ENCODE measurements at regions not wholly inside any gene's neighbourhood (a gene's known extent, or its start where the extent isn't known, plus 50 kb on each side); places are given as distances from the start of the nearest gene placed in this dataset.

DNA sequence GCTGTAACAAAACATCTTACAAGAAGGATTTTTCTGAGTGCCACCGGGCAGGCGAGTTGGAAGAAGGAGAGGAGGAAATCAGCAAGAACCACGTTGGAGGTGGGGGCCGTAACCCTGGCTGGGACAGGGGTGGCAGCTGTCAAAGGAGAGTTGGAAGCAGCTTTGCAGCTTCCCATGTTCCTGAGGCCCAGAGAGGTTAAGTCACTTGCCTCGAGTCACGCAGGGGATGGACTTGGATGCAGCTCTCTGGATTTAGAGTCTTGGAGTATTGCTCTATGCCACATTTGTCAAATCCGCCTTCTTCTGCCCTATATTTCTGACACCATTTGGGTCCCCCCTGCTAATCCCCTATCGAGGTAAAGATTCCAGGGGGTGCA lies 83.0 kb upstream of the CIBAR2 start:
- Mint-ChIP-seq H3K27me3 (no peaks in the 10 kb centered on the region), H3K4me3 (peak overlapping the region in 1 of 4 donors; percentile 51), H3K4me1 (no peaks in the 10 kb centered on the region), H3K36me3 (no peaks in the 10 kb centered on the region), H3K9me3 (no peaks in the 10 kb centered on the region), H3K27ac (no peak overlapping the region)
- H3K4me1 ChIP-seq (ENCODE audit: control insufficient read depth, insufficient read depth, low read length, poor library complexity, severe bottlenecking) = no peaks in the 10 kb centered on the region
- no peak for ATAC-seq (ENCODE audit: low read depth in 2 of 2)
- H3K27ac ChIP-seq (ENCODE audit: insufficient read depth, low read length, poor library complexity, severe bottlenecking) = no peak overlapping the region
- no peak for DNase-seq
- H3K27me3 ChIP-seq (ENCODE audit: control insufficient read depth, insufficient read depth, low read length) = no peaks in the 10 kb centered on the region
- H3K36me3 ChIP-seq (ENCODE audit: control insufficient read depth, insufficient read depth, low read length) = no peaks in the 10 kb centered on the region
- no peak overlapping the region for H3K4me3 ChIP-seq (ENCODE audit: low read depth, low read length)
- H3K9me3 ChIP-seq (ENCODE audit: control insufficient read depth in 2 of 2, low read length in 2 of 2) = peaks cover 0 to 1% of the 10 kb centered on the region in 2 experiments

DNA sequence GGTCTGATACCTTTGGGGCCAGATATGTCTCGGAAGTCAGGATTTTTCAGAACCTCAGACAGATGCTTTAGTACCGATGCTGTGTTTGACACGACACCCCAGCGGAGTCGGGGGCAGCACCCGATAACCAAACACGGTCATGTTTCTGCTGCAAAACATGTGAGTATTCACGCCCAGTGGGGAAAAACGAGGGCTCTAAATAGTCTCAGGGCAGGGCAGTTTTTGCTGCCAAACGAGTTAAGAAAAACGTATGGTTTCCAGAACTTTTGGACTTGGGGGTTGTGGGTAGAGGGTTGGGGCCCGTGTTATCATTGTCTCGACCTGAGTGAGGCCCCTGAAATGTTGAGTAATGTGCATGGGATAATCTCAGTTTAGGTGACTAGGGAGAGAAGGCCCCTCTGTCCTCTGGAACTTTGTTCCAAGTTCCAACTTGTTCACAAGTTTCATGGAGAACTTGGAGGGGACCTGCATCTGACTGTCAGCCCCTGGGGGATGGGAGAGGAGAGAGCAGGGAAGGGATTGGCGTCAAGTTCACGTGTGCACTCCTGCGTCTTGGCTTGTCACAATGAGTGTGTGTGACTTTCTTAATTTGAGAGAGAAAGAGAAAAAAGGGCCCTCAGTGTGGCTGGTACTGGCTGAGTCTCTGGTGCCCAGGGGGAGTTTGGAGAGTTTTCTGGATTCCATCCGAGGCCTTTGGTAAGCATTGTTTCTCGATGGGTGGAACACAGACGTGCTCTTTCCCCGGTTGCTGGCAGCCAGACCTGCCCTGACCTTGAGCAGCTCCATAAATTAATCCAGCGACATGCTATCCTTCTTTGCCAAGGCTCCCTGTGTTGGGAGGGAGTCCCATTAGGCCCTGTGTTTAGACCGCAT lies 83.9 kb upstream of the CIBAR2 start:
- DNase-seq = no peak
- Histone ChIP-seq H3K4me3 (ENCODE audit: low read depth, low read length) (no peak overlapping the region), H3K36me3 (ENCODE audit: control insufficient read depth, insufficient read depth, low read length) (no peaks in the 10 kb centered on the region), H3K27ac (ENCODE audit: insufficient read depth, low read length, poor library complexity, severe bottlenecking) (no peak overlapping the region), H3K9me3 (ENCODE audit: control insufficient read depth in 2 of 2, low read length in 2 of 2) (no peaks in the 10 kb centered on the region), H3K4me1 (ENCODE audit: control insufficient read depth, insufficient read depth, low read length, poor library complexity, severe bottlenecking) (no peaks in the 10 kb centered on the region), H3K27me3 (ENCODE audit: control insufficient read depth, insufficient read depth, low read length) (no peaks in the 10 kb centered on the region)
- Mint-ChIP-seq H3K9me3 (no peaks in the 10 kb centered on the region), H3K4me1 (no peaks in the 10 kb centered on the region), H3K27ac (no peak overlapping the region), H3K27me3 (no peaks in the 10 kb centered on the region), H3K36me3 (no peaks in the 10 kb centered on the region), H3K4me3 (no peak overlapping the region)
- ATAC-seq (ENCODE audit: low read depth in 2 of 2) = no peak

DNA sequence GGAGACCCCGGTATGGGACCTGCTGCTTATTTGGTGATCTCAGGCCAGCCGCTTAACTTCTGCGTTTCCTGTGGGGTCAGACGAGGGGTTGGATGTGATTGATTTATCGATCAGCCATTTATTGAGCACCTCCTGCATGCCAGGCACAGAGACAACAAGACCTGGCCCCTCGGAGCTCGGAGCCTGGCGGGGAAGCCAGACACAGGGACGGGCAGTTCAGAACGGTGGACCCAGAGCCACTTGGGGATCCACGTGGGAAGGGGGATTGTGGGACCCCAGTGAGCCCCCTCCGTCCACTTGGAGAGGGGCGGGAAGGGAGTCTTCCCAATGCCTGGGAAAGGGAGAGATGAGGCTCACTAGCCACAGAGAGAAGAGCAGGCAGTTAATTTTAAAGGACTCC lies 84.7 kb upstream of the CIBAR2 start:
- no peak for DNase-seq
- H3K36me3 Mint-ChIP-seq = no peaks in the 10 kb centered on the region
- H3K27ac Mint-ChIP-seq = no peak overlapping the region
- Histone ChIP-seq H3K4me3 (ENCODE audit: low read depth, low read length) (no peak overlapping the region), H3K9me3 (ENCODE audit: control insufficient read depth in 2 of 2, low read length in 2 of 2) (no peaks in the 10 kb centered on the region), H3K36me3 (ENCODE audit: control insufficient read depth, insufficient read depth, low read length) (no peaks in the 10 kb centered on the region), H3K4me1 (ENCODE audit: control insufficient read depth, insufficient read depth, low read length, poor library complexity, severe bottlenecking) (no peaks in the 10 kb centered on the region), H3K27ac (ENCODE audit: insufficient read depth, low read length, poor library complexity, severe bottlenecking) (no peak overlapping the region), H3K27me3 (ENCODE audit: control insufficient read depth, insufficient read depth, low read length) (no peaks in the 10 kb centered on the region)
- no peak for ATAC-seq (ENCODE audit: low read depth in 2 of 2)
- H3K9me3 Mint-ChIP-seq = no peaks in the 10 kb centered on the region
- no peak overlapping the region for H3K4me3 Mint-ChIP-seq
- no peaks in the 10 kb centered on the region for H3K27me3 Mint-ChIP-seq
- no peaks in the 10 kb centered on the region for H3K4me1 Mint-ChIP-seq

- Histone ChIP-seq H3K36me3 (ENCODE audit: control insufficient read depth, insufficient read depth, low read length) (no peaks in the 10 kb centered on the region), H3K4me3 (ENCODE audit: low read depth, low read length) (no peak overlapping the region), H3K9me3 (ENCODE audit: control insufficient read depth in 2 of 2, low read length in 2 of 2) (no peaks in the 10 kb centered on the region), H3K27me3 (ENCODE audit: control insufficient read depth, insufficient read depth, low read length) (no peaks in the 10 kb centered on the region), H3K4me1 (ENCODE audit: control insufficient read depth, insufficient read depth, low read length, poor library complexity, severe bottlenecking) (no peaks in the 10 kb centered on the region), H3K27ac (ENCODE audit: insufficient read depth, low read length, poor library complexity, severe bottlenecking) (no peak overlapping the region)
- no peaks in the 10 kb centered on the region for H3K27me3 Mint-ChIP-seq
- no peaks in the 10 kb centered on the region for H3K4me1 Mint-ChIP-seq
- ATAC-seq (ENCODE audit: low read depth in 2 of 2) = no peak
- no peaks in the 10 kb centered on the region for H3K9me3 Mint-ChIP-seq
- no peak for DNase-seq
- no peak overlapping the region for H3K27ac Mint-ChIP-seq
- H3K36me3 Mint-ChIP-seq = no peaks in the 10 kb centered on the region
- H3K4me3 Mint-ChIP-seq = no peak overlapping the region
These were observed 85.6 kb upstream of the CIBAR2 start for GRCh38 chr16:85197611-85198566.

DNA sequence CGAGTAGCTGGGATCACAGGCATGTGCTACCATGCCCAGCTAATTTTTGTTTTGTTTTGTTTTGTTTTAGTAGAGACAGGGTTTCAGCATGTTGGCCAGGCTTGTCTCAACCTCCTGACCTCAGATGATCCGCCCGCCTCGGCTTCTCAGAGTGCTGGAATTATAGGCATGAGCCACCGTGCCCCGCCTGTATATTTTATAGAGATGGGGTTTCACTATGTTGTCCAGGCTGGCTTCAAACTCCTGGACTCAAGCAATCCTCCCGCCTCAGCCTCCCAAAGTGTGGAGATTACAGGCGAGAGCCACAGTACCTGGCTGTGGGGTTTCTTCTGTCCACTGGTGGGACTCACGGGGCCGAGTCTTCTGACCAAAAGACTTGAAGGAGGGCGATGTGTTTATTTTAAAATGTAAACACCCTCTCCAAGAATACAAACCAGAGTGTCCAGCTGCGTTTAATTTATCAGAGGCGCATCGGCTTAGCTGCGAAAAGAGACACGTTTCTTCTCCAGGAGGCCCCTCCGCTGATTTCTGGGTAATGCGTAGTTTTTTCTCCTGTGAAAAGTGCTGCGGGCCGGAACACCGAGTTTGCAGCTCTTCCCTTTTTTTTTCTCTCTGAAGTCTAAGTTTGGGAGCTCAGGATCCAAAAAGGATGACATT lies 86.9 kb upstream of the CIBAR2 start:
- no peaks in the 10 kb centered on the region for H3K27me3 ChIP-seq (ENCODE audit: control insufficient read depth, insufficient read depth, low read length)
- no peak overlapping the region for H3K4me3 Mint-ChIP-seq
- no peaks in the 10 kb centered on the region for H3K27me3 Mint-ChIP-seq
- no peaks in the 10 kb centered on the region for H3K36me3 Mint-ChIP-seq
- H3K27ac Mint-ChIP-seq = no peak overlapping the region
- H3K4me1 ChIP-seq (ENCODE audit: control insufficient read depth, insufficient read depth, low read length, poor library complexity, severe bottlenecking) = no peaks in the 10 kb centered on the region
- DNase-seq = no peak
- no peaks in the 10 kb centered on the region for H3K9me3 ChIP-seq (ENCODE audit: control insufficient read depth in 2 of 2, low read length in 2 of 2)
- no peaks in the 10 kb centered on the region for H3K36me3 ChIP-seq (ENCODE audit: control insufficient read depth, insufficient read depth, low read length)
- no peaks in the 10 kb centered on the region for H3K4me1 Mint-ChIP-seq
- no peak for ATAC-seq (ENCODE audit: low read depth in 2 of 2)
- no peaks in the 10 kb centered on the region for H3K9me3 Mint-ChIP-seq
- no peak overlapping the region for H3K27ac ChIP-seq (ENCODE audit: insufficient read depth, low read length, poor library complexity, severe bottlenecking)
- no peak overlapping the region for H3K4me3 ChIP-seq (ENCODE audit: low read depth, low read length)

GRCh38 chr16:85199880-85200279 lies 87.6 kb upstream of the CIBAR2 start:
- no peak overlapping the region for H3K4me3 ChIP-seq (ENCODE audit: low read depth, low read length)
- H3K27me3 ChIP-seq (ENCODE audit: control insufficient read depth, insufficient read depth, low read length) = no peaks in the 10 kb centered on the region
- H3K9me3 Mint-ChIP-seq = no peaks in the 10 kb centered on the region
- H3K4me3 Mint-ChIP-seq = no peak overlapping the region
- no peak overlapping the region for H3K27ac ChIP-seq (ENCODE audit: insufficient read depth, low read length, poor library complexity, severe bottlenecking)
- no peaks in the 10 kb centered on the region for H3K4me1 ChIP-seq (ENCODE audit: control insufficient read depth, insufficient read depth, low read length, poor library complexity, severe bottlenecking)
- H3K36me3 Mint-ChIP-seq = no peaks in the 10 kb centered on the region
- no peak overlapping the region for H3K27ac Mint-ChIP-seq
- H3K27me3 Mint-ChIP-seq = no peaks in the 10 kb centered on the region
- H3K9me3 ChIP-seq (ENCODE audit: control insufficient read depth in 2 of 2, low read length in 2 of 2) = no peaks in the 10 kb centered on the region
- no peak for DNase-seq
- no peaks in the 10 kb centered on the region for H3K36me3 ChIP-seq (ENCODE audit: control insufficient read depth, insufficient read depth, low read length)
- no peak for ATAC-seq (ENCODE audit: low read depth in 2 of 2)
- no peaks in the 10 kb centered on the region for H3K4me1 Mint-ChIP-seq

DNA sequence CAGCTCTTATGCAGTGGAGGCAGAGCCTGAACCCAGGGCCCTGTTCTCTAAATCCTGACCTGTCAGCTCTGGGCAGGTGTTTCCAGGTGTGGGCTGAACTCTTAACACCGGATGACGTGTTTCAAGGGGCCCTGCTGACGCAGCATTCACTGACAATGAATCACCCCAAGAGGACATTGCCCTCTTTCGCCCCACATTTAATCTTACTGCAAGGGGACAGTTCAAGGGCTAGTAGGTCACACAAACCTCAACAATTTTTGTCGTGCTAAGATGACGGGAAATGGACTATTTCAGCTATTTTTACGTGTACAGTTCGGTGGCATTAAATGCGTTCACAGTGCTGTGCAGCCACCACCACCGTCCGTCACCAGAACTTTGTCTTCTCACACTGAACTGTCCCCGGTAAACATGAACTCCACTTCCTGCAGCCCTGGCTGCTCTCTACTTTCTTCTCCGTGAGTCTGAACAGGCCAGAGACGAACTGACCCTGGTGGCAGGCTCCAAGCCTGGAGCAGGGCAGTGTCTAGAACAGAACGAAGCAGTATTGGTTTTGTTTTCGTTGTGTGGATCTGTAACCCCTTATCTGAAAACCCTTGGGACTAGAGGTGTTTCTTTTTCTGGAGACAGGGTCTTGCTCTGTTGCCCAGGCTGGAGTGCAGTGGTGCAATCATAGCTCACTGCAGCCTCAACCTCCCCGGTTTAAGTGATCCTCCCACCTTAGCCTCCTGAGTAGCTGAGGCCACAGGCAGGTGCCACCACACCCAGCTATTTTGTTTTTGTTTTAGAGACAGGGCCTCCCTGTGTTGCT lies 88.4 kb upstream of the CIBAR2 start:
- H3K4me1 Mint-ChIP-seq = no peaks in the 10 kb centered on the region
- H3K36me3 Mint-ChIP-seq = no peaks in the 10 kb centered on the region
- no peaks in the 10 kb centered on the region for H3K9me3 Mint-ChIP-seq
- H3K4me3 ChIP-seq (ENCODE audit: low read depth, low read length) = no peak overlapping the region
- no peak overlapping the region for H3K27ac ChIP-seq (ENCODE audit: insufficient read depth, low read length, poor library complexity, severe bottlenecking)
- DNase-seq = no peak
- no peaks in the 10 kb centered on the region for H3K27me3 ChIP-seq (ENCODE audit: control insufficient read depth, insufficient read depth, low read length)
- H3K4me1 ChIP-seq (ENCODE audit: control insufficient read depth, insufficient read depth, low read length, poor library complexity, severe bottlenecking) = no peaks in the 10 kb centered on the region
- no peaks in the 10 kb centered on the region for H3K27me3 Mint-ChIP-seq
- ATAC-seq (ENCODE audit: low read depth in 2 of 2) = no peak
- no peaks in the 10 kb centered on the region for H3K36me3 ChIP-seq (ENCODE audit: control insufficient read depth, insufficient read depth, low read length)
- peak overlapping the region in 1 of 3 donors; percentile 88 for H3K27ac Mint-ChIP-seq
- H3K4me3 Mint-ChIP-seq = no peak overlapping the region
- H3K9me3 ChIP-seq (ENCODE audit: control insufficient read depth in 2 of 2, low read length in 2 of 2) = no peaks in the 10 kb centered on the region

Data from CD4-positive, CD25-positive, alpha-beta regulatory T cell (primary cell).